ENCODE measurements at regions not wholly inside any gene's neighbourhood (a gene's known extent, or its start where the extent isn't known, plus 50 kb on each side); places are given as distances from the start of the nearest gene placed in this dataset.

- no peaks in the 10 kb centered on the region for H4K20me1 ChIP-seq (replicated peaks; ENCODE audit: control insufficient read depth, extremely low read depth, insufficient read depth, low read length)
- FAIRE-seq (no peak), DNase-seq (ENCODE audit: low read depth, low spot score) (no peak)
- H3K9ac ChIP-seq (replicated peaks; ENCODE audit: extremely low read depth, insufficient read depth, low read length) = no peak overlapping the region
- no peak overlapping the region for H3K27ac ChIP-seq (ENCODE audit: insufficient read depth, low read depth, low read length)
- intact Hi-C loops (cut with micrococcal nuclease) (no loop called here), dilution Hi-C loops (cut with MboI; ENCODE audit: extremely low pct_ligation_motif_present, low sequenced_read_pairs) (no loop called here)
- no peak overlapping the region for H3K4me3 ChIP-seq (replicated peaks in 1 of 3; ENCODE audit: insufficient read depth in 1 of 3, low read depth in 1 of 3, low read length in 3 of 3)
- H2AFZ ChIP-seq (ENCODE audit: low read depth, low read length) = no peak overlapping the region
- TF ChIP-seq FOS (IDR thresholded peaks at IDR 0.05; ENCODE audit: borderline replicate concordance, insufficient read depth, low read length) = no peak
- H3K9me3 ChIP-seq (replicated peaks; ENCODE audit: control insufficient read depth, insufficient read depth, low read length) = no peaks in the 10 kb centered on the region
- ChIA-PET POLR2A (no interaction called here), CTCF (no interaction called here)
- no peaks in the 10 kb centered on the region for H3K36me3 ChIP-seq (ENCODE audit: control insufficient read depth in 2 of 2, extremely low read depth in 1 of 2, insufficient read depth in 2 of 2, low read length in 2 of 2)
- no peak overlapping the region for H3K4me2 ChIP-seq (ENCODE audit: insufficient read depth, low read length)
- H3K4me1 ChIP-seq (ENCODE audit: control insufficient read depth, extremely low read depth, insufficient read depth, low read length) = no peaks in the 10 kb centered on the region
- no peaks in the 10 kb centered on the region for H3K79me2 ChIP-seq (ENCODE audit: control insufficient read depth, insufficient read depth, low read length)
- BruUV-seq (replicated peaks) = no TSS peak
- H3K9me1 ChIP-seq (replicated peaks; ENCODE audit: control insufficient read depth, extremely low read depth, insufficient read depth, low read length) = no peaks in the 10 kb centered on the region
- no peaks in the 10 kb centered on the region for H3K27me3 ChIP-seq (ENCODE audit: control insufficient read depth in 2 of 2, insufficient read depth in 2 of 2, low read length in 2 of 2)
Observed at GRCh38 chr20:40120827-40121226, 568.2 kb downstream of the MAFB start.

- CTCF ChIA-PET = interaction anchor here (1.0 kb wide), 1 partner anchor 49 kb away, joined by 3 read pairs; no protein-coding TSS in a partner anchor
- Histone ChIP-seq H3K4me3 (replicated peaks in 1 of 3; ENCODE audit: insufficient read depth in 1 of 3, low read depth in 1 of 3, low read length in 3 of 3) (no peak overlapping the region), H3K9me1 (replicated peaks; ENCODE audit: control insufficient read depth, extremely low read depth, insufficient read depth, low read length) (no peaks in the 10 kb centered on the region), H3K36me3 (ENCODE audit: control insufficient read depth in 2 of 2, extremely low read depth in 1 of 2, insufficient read depth in 2 of 2, low read length in 2 of 2) (no peaks in the 10 kb centered on the region), H3K4me2 (ENCODE audit: insufficient read depth, low read length) (no peak overlapping the region), H3K9ac (replicated peaks; ENCODE audit: extremely low read depth, insufficient read depth, low read length) (no peak overlapping the region), H3K27ac (ENCODE audit: insufficient read depth, low read depth, low read length) (no peak overlapping the region), H2AFZ (ENCODE audit: low read depth, low read length) (no peak overlapping the region), H4K20me1 (replicated peaks; ENCODE audit: control insufficient read depth, extremely low read depth, insufficient read depth, low read length) (no peaks in the 10 kb centered on the region), H3K79me2 (ENCODE audit: control insufficient read depth, insufficient read depth, low read length) (no peaks in the 10 kb centered on the region), H3K27me3 (ENCODE audit: control insufficient read depth in 2 of 2, insufficient read depth in 2 of 2, low read length in 2 of 2) (no peaks in the 10 kb centered on the region), H3K4me1 (ENCODE audit: control insufficient read depth, extremely low read depth, insufficient read depth, low read length) (no peaks in the 10 kb centered on the region), H3K9me3 (replicated peaks; ENCODE audit: control insufficient read depth, insufficient read depth, low read length) (no peaks in the 10 kb centered on the region)
- no TSS peak for BruUV-seq (replicated peaks)
- intact Hi-C loops (cut with micrococcal nuclease) (no loop called here), dilution Hi-C loops (cut with MboI; ENCODE audit: extremely low pct_ligation_motif_present, low sequenced_read_pairs) (no loop called here)
- DNase-seq (ENCODE audit: low read depth, low spot score) = no peak
- FAIRE-seq = no peak
- POLR2A ChIA-PET = no interaction called here
- TF ChIP-seq EZH2 (IDR thresholded peaks at IDR 0.05; ENCODE audit: borderline replicate concordance, low read depth, low read length, severe bottlenecking) (no peak), FOS (IDR thresholded peaks at IDR 0.05; ENCODE audit: borderline replicate concordance, insufficient read depth, low read length) (no peak), MAX (IDR thresholded peaks at IDR 0.05; ENCODE audit: insufficient read depth, insufficient read length) (no peak), MYC (IDR thresholded peaks at IDR 0.05; ENCODE audit: low read depth, low read length) (no peak), GATA2 (IDR thresholded peaks at IDR 0.05; ENCODE audit: insufficient read depth, insufficient read length, low read depth, low read length) (no peak), POLR2AphosphoS5 (IDR thresholded peaks at IDR 0.05; ENCODE audit: insufficient read depth, low read depth, low read length) (no peak), POLR2A (IDR thresholded peaks at IDR 0.05; ENCODE audit: low read depth, low read length) (no peak), CTCF (IDR thresholded peaks at IDR 0.05; ENCODE audit: extremely low read depth in 1 of 2, insufficient read depth in 1 of 2, low read depth in 1 of 2, low read length in 2 of 2) (no peak), JUN (IDR thresholded peaks at IDR 0.05; ENCODE audit: borderline replicate concordance, insufficient read depth, insufficient read length, low read depth) (no peak)
Observed at GRCh38 chr20:40111282-40111681, 577.8 kb downstream of the MAFB start.
